ENCODE measurements at regions not wholly inside any gene's neighbourhood (a gene's known extent, or its start where the extent isn't known, plus 50 kb on each side); places are given as distances from the start of the nearest gene placed in this dataset.

DNA sequence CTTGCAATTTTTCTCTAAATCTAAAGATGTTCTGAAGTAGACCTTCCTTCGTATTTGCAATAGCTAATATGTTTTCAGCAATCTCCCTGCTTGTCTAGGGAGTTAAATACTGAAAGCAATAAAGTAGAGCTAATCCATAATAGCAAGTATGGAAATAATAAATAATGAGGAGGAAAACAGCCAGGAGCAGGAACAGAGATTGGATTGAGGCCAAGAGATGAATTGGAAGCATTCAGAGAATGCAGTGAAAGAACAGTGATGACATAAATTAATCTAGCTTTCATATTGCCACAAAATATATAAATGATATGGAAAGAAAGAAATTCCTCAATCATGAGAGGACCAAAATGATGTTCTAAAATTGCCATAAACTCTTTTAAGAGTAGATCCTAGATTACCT, 679.7 kb downstream of the METTL4 start:
- Mint-ChIP-seq H3K36me3 (ENCODE audit: low read depth, unreplicated experiment) (no peaks in the 10 kb centered on the region), H3K27me3 (ENCODE audit: unreplicated experiment) (peaks cover 1% of the 10 kb centered on the region)
- TF ChIP-seq, protein P1, sequence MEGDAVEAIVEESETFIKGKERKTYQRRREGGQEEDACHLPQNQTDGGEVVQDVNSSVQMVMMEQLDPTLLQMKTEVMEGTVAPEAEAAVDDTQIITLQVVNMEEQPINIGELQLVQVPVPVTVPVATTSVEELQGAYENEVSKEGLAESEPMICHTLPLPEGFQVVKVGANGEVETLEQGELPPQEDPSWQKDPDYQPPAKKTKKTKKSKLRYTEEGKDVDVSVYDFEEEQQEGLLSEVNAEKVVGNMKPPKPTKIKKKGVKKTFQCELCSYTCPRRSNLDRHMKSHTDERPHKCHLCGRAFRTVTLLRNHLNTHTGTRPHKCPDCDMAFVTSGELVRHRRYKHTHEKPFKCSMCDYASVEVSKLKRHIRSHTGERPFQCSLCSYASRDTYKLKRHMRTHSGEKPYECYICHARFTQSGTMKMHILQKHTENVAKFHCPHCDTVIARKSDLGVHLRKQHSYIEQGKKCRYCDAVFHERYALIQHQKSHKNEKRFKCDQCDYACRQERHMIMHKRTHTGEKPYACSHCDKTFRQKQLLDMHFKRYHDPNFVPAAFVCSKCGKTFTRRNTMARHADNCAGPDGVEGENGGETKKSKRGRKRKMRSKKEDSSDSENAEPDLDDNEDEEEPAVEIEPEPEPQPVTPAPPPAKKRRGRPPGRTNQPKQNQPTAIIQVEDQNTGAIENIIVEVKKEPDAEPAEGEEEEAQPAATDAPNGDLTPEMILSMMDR (IDR thresholded peaks at IDR 0.05; ENCODE audit: unreplicated experiment), result no peak

DNA sequence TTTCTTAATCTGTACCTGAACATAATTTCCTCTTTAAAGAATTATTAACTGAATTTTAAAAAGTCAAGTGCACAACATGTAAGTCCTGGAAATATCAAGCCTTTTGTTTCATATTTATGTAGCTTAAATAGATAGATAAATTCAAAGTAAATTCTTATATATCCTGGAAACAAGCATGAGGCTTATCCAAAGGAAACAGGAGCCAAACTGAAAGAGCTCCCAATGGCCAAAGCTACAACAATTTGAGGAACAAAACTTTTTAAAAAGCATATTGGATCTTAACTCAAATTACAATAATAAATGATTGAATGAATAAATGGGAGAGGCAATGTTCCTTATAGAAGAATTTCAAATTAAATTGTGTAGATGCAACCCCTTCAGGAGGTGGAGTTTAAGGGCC, 679.1 kb downstream of the METTL4 start:
- Mint-ChIP-seq H3K4me1 (ENCODE audit: unreplicated experiment) (no peaks in the 10 kb centered on the region), H3K36me3 (ENCODE audit: low read depth, unreplicated experiment) (no peaks in the 10 kb centered on the region), H3K27ac (ENCODE audit: unreplicated experiment) (no peak overlapping the region), H3K9me3 (ENCODE audit: unreplicated experiment) (no peaks in the 10 kb centered on the region), H3K27me3 (ENCODE audit: unreplicated experiment) (peaks cover 1% of the 10 kb centered on the region), H3K4me3 (ENCODE audit: unreplicated experiment) (no peak overlapping the region)
- TF ChIP-seq, protein P1 (IDR thresholded peaks at IDR 0.05; ENCODE audit: unreplicated experiment), result no peak
- DNase-seq (ENCODE audit: low spot score), result no peak

More for the DNA sequence above, 679.7 kb downstream of the METTL4 start:
- H3K27ac Mint-ChIP-seq (ENCODE audit: unreplicated experiment), result no peak overlapping the region
- H3K4me1 Mint-ChIP-seq (ENCODE audit: unreplicated experiment), result no peaks in the 10 kb centered on the region
- H3K4me3 Mint-ChIP-seq (ENCODE audit: unreplicated experiment), result no peak overlapping the region
- DNase-seq (ENCODE audit: low spot score), result no peak
- H3K9me3 Mint-ChIP-seq (ENCODE audit: unreplicated experiment), result no peaks in the 10 kb centered on the region

DNA sequence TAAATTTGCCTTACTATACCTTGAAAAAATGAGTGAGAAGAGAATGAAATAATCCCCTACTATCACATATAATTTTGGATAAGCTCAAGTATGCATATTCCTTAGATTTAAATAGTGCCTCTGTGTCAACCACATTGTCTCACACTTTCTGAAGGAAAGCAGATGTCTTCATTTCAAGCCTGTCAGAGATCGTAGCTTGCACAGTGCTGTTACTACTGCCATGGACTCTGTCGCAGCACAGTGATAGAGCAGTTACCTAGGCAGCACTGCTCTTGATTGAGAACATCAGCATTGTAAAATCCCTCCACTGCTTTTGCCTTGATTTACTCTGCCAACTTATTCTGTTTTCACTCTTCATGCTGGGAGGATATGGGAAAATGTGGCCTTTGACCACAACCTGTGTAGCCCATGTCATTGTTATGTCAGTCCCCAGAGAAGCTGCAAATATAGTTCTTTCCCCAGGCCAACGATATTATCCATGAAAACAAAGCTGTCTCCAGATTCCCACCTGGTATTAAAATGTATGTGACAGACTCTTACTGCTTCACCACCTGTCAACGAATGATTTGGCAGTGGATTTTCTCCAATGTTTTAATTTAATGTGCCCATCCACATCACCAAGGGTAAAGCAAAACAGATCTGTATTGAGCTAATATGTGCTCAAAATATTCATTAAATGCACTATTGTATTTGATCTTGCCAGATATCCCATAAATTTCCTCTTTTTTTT, 675.7 kb downstream of the METTL4 start:
- Mint-ChIP-seq H3K36me3 (ENCODE audit: low read depth, unreplicated experiment) (no peaks in the 10 kb centered on the region), H3K27ac (ENCODE audit: unreplicated experiment) (no peak overlapping the region), H3K4me3 (ENCODE audit: unreplicated experiment) (no peak overlapping the region), H3K4me1 (ENCODE audit: unreplicated experiment) (no peaks in the 10 kb centered on the region), H3K27me3 (ENCODE audit: unreplicated experiment) (peaks cover 1% of the 10 kb centered on the region), H3K9me3 (ENCODE audit: unreplicated experiment) (no peaks in the 10 kb centered on the region)
- DNase-seq (ENCODE audit: low spot score), result no peak
- TF ChIP-seq, protein P1 (IDR thresholded peaks at IDR 0.05; ENCODE audit: unreplicated experiment), result no peak

DNA sequence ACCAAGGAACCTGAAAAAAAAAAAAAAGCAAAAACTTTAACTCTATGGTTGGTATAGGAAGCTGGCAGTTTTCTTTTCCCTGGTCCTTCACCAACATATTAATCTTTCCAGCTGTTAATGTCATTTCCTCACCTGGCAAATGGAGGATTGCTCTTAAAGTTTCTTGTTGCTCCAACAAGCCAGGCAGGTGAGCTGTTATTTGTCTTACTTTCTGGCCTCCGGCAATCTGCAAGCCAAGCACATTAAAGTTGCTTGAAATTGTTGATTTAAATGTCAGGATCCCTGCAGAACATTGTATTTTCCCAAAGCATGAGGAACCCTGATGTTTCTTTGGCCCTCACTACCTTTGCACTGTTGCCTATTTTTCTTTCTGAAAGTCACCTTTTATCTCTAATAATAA, 664.9 kb downstream of the METTL4 start:
- Mint-ChIP-seq H3K27me3 (ENCODE audit: unreplicated experiment) (peaks cover 2% of the 10 kb centered on the region), H3K4me1 (ENCODE audit: unreplicated experiment) (no peaks in the 10 kb centered on the region), H3K36me3 (ENCODE audit: low read depth, unreplicated experiment) (peaks cover 6% of the 10 kb centered on the region), H3K9me3 (ENCODE audit: unreplicated experiment) (no peaks in the 10 kb centered on the region), H3K27ac (ENCODE audit: unreplicated experiment) (no peak overlapping the region), H3K4me3 (ENCODE audit: unreplicated experiment) (no peak overlapping the region)
- TF ChIP-seq, protein P1 (IDR thresholded peaks at IDR 0.05; ENCODE audit: unreplicated experiment), result no peak
- no peak for DNase-seq (ENCODE audit: low spot score)

DNA sequence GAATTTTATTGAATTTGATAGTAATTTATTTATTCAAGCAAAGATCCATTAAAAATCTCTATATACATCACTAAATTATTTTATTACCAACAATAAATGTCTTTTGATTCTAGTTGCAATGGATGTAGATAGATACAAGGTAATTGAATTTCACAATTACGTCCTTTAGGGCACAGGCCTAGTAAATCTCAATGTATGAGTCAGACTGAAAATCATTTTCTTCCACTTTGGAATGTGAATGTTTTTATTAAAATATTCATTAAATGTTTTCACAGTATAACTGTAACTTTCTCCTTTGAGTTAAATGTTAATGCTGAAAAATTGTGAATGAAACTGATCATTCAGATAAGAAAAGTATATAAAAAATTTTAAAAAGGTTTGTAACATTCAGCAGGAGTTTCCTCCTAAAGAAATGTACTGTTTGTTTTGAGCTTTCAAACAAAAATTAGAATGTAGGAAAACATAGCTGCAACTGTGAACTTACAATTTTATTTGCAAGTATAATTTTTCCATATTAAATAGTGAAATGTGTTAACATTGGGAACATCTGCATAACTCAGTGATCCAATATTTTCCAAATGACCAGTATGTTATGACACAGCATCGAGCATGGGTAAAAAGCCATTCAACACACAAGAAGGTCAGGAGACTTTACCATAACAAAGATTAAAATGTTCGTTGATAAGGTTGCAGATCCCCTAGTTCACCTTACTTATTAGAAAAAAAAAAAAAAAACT, 663.7 kb downstream of the METTL4 start:
- TF ChIP-seq, protein P1 (IDR thresholded peaks at IDR 0.05; ENCODE audit: unreplicated experiment), result no peak

More for the DNA sequence above, 663.7 kb downstream of the METTL4 start:
- no peak overlapping the region for H3K27ac Mint-ChIP-seq (ENCODE audit: unreplicated experiment)
- peaks cover 6% of the 10 kb centered on the region for H3K36me3 Mint-ChIP-seq (ENCODE audit: low read depth, unreplicated experiment)
- H3K4me3 Mint-ChIP-seq (ENCODE audit: unreplicated experiment), result no peak overlapping the region
- DNase-seq (ENCODE audit: low spot score), result no peak
- no peaks in the 10 kb centered on the region for H3K4me1 Mint-ChIP-seq (ENCODE audit: unreplicated experiment)
- peaks cover 2% of the 10 kb centered on the region for H3K27me3 Mint-ChIP-seq (ENCODE audit: unreplicated experiment)
- no peaks in the 10 kb centered on the region for H3K9me3 Mint-ChIP-seq (ENCODE audit: unreplicated experiment)
